Endothelial cell (in vitro differentiated cells): ENCODE measurements at regions not wholly inside any gene's neighbourhood (a gene's known extent, or its start where the extent isn't known, plus 50 kb on each side); places are given as distances from the start of the nearest gene placed in this dataset.

Experiments
- DNase-seq: peaks from one replicate; pipeline ENCODE4 v3.0.0; 2021; ENCODE audit warnings: low spot score
- H3K27ac Mint-ChIP-seq: one replicate; pipeline ENCODE4 v1.8.0; 2021; ENCODE audit warnings: mixed read lengths, inconsistent platforms; ENCODE audit not compliant: unreplicated experiment
- H3K27me3 Mint-ChIP-seq: one replicate; pipeline ENCODE4 v1.8.0; 2021; ENCODE audit warnings: mild to moderate bottlenecking, moderate library complexity, mixed read lengths, inconsistent platforms; ENCODE audit not compliant: unreplicated experiment
- H3K36me3 Mint-ChIP-seq: one replicate; pipeline ENCODE4 v1.8.0; 2021; ENCODE audit warnings: mild to moderate bottlenecking, low read depth, mixed read lengths, inconsistent platforms; ENCODE audit not compliant: unreplicated experiment
- H3K4me1 Mint-ChIP-seq: one replicate; pipeline ENCODE4 v1.8.0; 2021; ENCODE audit warnings: mild to moderate bottlenecking, mixed read lengths, inconsistent platforms; ENCODE audit not compliant: unreplicated experiment
- H3K4me3 Mint-ChIP-seq: one replicate; pipeline ENCODE4 v1.8.0; 2021; ENCODE audit warnings: mild to moderate bottlenecking, mixed read lengths, inconsistent platforms; ENCODE audit not compliant: unreplicated experiment
- H3K9me3 Mint-ChIP-seq: one replicate; pipeline ENCODE4 v1.8.0; 2021; ENCODE audit warnings: mixed read lengths, inconsistent platforms; ENCODE audit not compliant: unreplicated experiment
- TF ChIP-seq, protein P1 (sequence below): fragments of 200-600 bp; sonication (generic); IDR thresholded peaks from one replicate; pipeline ENCODE4 v1.5.0; 2021; ENCODE audit warnings: antibody characterized with exemption; ENCODE audit not compliant: unreplicated experiment

DNA sequence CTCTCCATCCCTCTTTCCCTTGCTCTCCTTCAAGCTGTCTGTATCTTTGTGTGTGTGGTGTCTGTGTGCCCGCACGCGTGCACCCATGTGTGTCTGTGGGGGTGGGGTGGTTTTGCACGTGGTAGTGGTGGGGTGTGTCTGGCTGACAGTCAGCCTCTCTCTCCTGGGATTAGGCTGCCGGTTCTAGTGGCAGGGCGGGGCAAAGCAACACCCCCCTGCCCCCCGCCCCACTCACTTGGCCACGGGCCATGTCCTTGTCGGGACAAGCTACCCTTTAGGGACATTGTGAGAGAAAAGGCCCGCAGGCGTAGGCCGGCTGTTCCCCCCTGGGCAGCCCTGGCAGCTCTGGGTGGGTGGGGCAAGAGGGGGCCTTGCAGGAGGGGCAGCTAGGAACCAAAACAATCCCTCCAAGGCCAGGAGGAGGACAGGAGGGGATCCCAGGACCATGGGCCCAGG lies 182.6 kb downstream of the ALG10 start:
- Mint-ChIP-seq H3K4me1 (no peaks in the 10 kb centered on the region), H3K27me3 (peaks cover 24% of the 10 kb centered on the region), H3K36me3 (peaks cover 28% of the 10 kb centered on the region), H3K9me3 (peaks cover 50% of the 10 kb centered on the region), H3K27ac (no peak overlapping the region), H3K4me3 (no peak overlapping the region)
- DNase-seq: no peak
- TF ChIP-seq, protein P1, sequence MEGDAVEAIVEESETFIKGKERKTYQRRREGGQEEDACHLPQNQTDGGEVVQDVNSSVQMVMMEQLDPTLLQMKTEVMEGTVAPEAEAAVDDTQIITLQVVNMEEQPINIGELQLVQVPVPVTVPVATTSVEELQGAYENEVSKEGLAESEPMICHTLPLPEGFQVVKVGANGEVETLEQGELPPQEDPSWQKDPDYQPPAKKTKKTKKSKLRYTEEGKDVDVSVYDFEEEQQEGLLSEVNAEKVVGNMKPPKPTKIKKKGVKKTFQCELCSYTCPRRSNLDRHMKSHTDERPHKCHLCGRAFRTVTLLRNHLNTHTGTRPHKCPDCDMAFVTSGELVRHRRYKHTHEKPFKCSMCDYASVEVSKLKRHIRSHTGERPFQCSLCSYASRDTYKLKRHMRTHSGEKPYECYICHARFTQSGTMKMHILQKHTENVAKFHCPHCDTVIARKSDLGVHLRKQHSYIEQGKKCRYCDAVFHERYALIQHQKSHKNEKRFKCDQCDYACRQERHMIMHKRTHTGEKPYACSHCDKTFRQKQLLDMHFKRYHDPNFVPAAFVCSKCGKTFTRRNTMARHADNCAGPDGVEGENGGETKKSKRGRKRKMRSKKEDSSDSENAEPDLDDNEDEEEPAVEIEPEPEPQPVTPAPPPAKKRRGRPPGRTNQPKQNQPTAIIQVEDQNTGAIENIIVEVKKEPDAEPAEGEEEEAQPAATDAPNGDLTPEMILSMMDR: no peak

DNA sequence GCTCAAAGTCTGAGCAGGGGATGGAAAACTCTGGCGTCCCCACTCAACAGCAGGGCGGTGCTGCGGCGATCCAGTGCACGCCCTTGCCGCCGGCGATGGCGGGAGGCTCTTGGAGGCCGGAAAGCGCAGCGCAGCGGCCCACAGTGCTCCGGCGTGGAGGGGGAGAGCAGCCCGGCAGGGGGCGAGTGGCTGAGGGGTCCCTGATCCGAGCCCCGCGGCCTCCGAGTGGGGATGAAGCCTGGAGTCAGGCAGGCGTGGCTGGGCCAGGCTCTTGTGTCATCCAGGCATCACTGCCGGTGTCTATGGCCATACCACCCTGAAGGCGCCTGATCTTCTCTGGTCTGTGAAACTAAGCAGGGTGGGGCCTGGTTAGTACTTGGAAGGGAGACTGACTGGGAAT lies 183.1 kb downstream of the ALG10 start:
- Mint-ChIP-seq H3K27me3 (peaks cover 26% of the 10 kb centered on the region), H3K4me1 (no peaks in the 10 kb centered on the region), H3K36me3 (peaks cover 28% of the 10 kb centered on the region), H3K4me3 (no peak overlapping the region), H3K27ac (no peak overlapping the region), H3K9me3 (peaks cover 50% of the 10 kb centered on the region)
- DNase-seq: no peak
- TF ChIP-seq, protein P1: no peak

DNA sequence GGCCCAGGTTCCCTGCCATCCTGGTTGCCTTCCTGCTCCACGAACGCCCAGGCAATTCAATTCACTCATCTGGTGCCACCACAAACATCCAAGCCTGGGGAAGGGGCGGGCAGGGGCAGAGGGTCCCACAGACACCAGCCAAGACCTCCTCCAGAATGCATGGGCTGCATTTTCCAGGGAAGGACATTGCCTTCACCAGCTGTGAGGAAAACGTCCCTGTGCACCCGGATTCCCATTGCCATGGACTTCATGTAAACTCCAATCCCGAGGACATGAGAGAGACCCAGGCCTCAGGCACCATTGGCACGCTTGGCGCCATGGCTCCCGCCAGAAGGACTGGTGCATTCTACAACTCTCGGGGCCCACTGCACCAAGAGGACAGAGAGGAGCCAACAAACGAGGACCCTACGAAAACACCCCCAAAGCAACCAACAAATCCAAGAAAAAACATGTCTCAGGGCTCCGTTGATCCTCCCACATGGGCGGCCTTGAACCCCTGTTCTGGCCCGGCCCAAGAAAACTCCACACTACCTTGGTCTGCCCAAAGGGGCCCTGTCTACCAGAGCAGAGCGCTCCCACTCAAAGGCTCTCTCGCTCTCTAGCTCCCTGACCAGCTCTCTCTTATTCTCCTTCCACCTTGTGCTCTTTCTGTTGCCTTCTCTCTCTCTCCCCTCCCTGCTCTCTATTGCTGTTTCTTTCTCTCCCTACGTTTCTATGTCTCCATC lies 183.9 kb downstream of the ALG10 start:
- Mint-ChIP-seq H3K36me3 (peaks cover 28% of the 10 kb centered on the region), H3K9me3 (peaks cover 50% of the 10 kb centered on the region), H3K4me1 (no peaks in the 10 kb centered on the region), H3K4me3 (peak overlapping the region; percentile 64), H3K27ac (no peak overlapping the region), H3K27me3 (peaks cover 30% of the 10 kb centered on the region)
- no peak for DNase-seq
- TF ChIP-seq, protein P1: no peak

DNA sequence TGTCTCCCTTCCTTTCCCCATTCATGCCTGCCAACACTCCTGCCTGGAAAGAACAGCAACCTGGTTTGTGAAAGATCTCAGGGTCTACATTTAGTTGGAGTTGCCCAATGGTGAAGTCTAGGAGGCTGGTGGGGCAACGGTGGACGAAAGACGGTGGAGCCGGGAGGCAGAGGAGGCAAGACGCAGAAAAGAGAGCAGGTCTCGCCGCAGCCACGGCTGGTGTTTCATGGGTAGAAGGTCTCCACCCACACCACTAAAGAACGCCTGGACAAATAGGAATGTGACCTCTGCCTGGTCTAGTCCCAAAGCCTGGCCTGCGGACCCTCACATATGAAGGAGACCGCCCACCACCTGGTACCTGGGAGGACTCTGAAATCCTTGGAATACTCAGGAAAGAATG lies 185.6 kb downstream of the ALG10 start:
- no peak overlapping the region for H3K27ac Mint-ChIP-seq
- H3K9me3 Mint-ChIP-seq: peaks cover 47% of the 10 kb centered on the region
- peaks cover 22% of the 10 kb centered on the region for H3K36me3 Mint-ChIP-seq
- peak overlapping the region; percentile 3 for H3K4me3 Mint-ChIP-seq
- H3K27me3 Mint-ChIP-seq: peaks cover 29% of the 10 kb centered on the region
- DNase-seq: no peak
- TF ChIP-seq, protein P1: no peak
- H3K4me1 Mint-ChIP-seq: no peaks in the 10 kb centered on the region
